ENCODE measurements at regions not wholly inside any gene's neighbourhood (a gene's known extent, or its start where the extent isn't known, plus 50 kb on each side); places are given as distances from the start of the nearest gene placed in this dataset.

GRCh38 chr6:86581833-86582232 is 355.5 kb upstream of the HTR1E start:
- no peak for TF ChIP-seq CTCF (IDR thresholded peaks at IDR 0.05)
- TF ChIP-seq POLR2A (IDR thresholded peaks at IDR 0.05) = no peak
- TF ChIP-seq EP300 (IDR thresholded peaks at IDR 0.05) = no peak
